Vagina (tissue), 2 donors: ENCODE measurements at regions not wholly inside any gene's neighbourhood (a gene's known extent, or its start where the extent isn't known, plus 50 kb on each side); places are given as distances from the start of the nearest gene placed in this dataset.

Experiments
- DNase-seq, 2 donors: peaks; one replicate each; pipeline ENCODE4 v3.0.0-alpha.2; 2017; ENCODE audit errors: extremely low spot score in 2 of 2
- H3K27ac ChIP-seq: fragments of 200-600 bp; sonication (generic); one replicate; pipeline ENCODE4 v1.5.1; 2019
- H3K27me3 ChIP-seq: fragments of 200-600 bp; sonication (generic); one replicate; pipeline ENCODE4 v1.5.1; 2019
- H3K36me3 ChIP-seq, 2 donors: fragments of 200-600 bp; sonication (generic); one replicate each; pipeline ENCODE4 v1.5.1; 2017 to 2019
- H3K4me1 ChIP-seq: fragments of 200-600 bp; sonication (generic); one replicate; pipeline ENCODE4 v1.5.1; 2019
- H3K4me3 ChIP-seq, 2 donors: fragments of 200-600 bp; sonication (generic); 1 replicate in 1 of 2; 2 replicates in 1 of 2; pipeline ENCODE4 v1.5.1; 2016 to 2019
- H3K9me3 ChIP-seq: fragments of 200-600 bp; sonication (generic); one replicate; pipeline ENCODE4 v1.5.1; 2019
- CTCF ChIP-seq, 3 experiments: fragments of 450-650 bp in 2 of 3; fragments of 200-600 bp in 1 of 3; sonication (generic) in 1 of 3; IDR thresholded peaks; one replicate each; pipeline ENCODE4 v1.5.1; 2017 to 2019; ENCODE audit warnings: antibody characterized with exemption in 3 of 3, mild to moderate bottlenecking in 2 of 3, moderate library complexity in 2 of 3
- POLR2A ChIP-seq, 2 donors: fragments of 450-650 bp; IDR thresholded peaks; one replicate each; pipeline ENCODE4 v1.6.1; 2017; ENCODE audit warnings: antibody characterized with exemption in 2 of 2, mild to moderate bottlenecking in 2 of 2, moderate library complexity in 2 of 2
- POLR2AphosphoS5 ChIP-seq, 2 donors: sonication (generic); formaldehyde crosslinking; IDR thresholded peaks; one replicate each; pipeline ENCODE4 v1.9.0; 2017; ENCODE audit warnings: antibody characterized with exemption in 2 of 2, mild to moderate bottlenecking in 2 of 2, low read depth in 1 of 2; ENCODE audit not compliant: insufficient read depth in 1 of 2
- intact Hi-C: fragments of 100-400 bp; cut with DNase I; formaldehyde crosslinking; loops from one replicate; pipeline ENCODE4 v1.15.1; 2023

GRCh38 chr2:8389431-8390108, 292.3 kb upstream of the ID2 start:
- TF ChIP-seq POLR2AphosphoS5 (IDR thresholded peaks at IDR 0.05; ENCODE audit: insufficient read depth in 1 of 2, low read depth in 1 of 2), result no peak
- no peak for TF ChIP-seq CTCF (IDR thresholded peaks at IDR 0.05)
- TF ChIP-seq POLR2A (IDR thresholded peaks at IDR 0.05), result no peak
- no peaks in the 10 kb centered on the region for H3K36me3 ChIP-seq
- H3K27ac ChIP-seq, result no peak overlapping the region
- H3K4me1 ChIP-seq, result no peaks in the 10 kb centered on the region
- no peaks in the 10 kb centered on the region for H3K9me3 ChIP-seq
- H3K27me3 ChIP-seq, result no peaks in the 10 kb centered on the region
- no peak overlapping the region for H3K4me3 ChIP-seq
- intact Hi-C loops, result no loop called here
- no peak for DNase-seq

- no peaks in the 10 kb centered on the region for H3K27me3 ChIP-seq
- no peak overlapping the region for H3K27ac ChIP-seq
- TF ChIP-seq POLR2A (IDR thresholded peaks at IDR 0.05) (no peak), CTCF (IDR thresholded peaks at IDR 0.05) (no peak), POLR2AphosphoS5 (IDR thresholded peaks at IDR 0.05; ENCODE audit: insufficient read depth in 1 of 2, low read depth in 1 of 2) (no peak)
- H3K4me3 ChIP-seq, result no peak overlapping the region
- H3K36me3 ChIP-seq, result no peaks in the 10 kb centered on the region
- intact Hi-C loops, result no loop called here
- DNase-seq, result peak in 1 of 2 donors; percentile 49
- H3K9me3 ChIP-seq, result no peaks in the 10 kb centered on the region
- H3K4me1 ChIP-seq, result no peaks in the 10 kb centered on the region
Measured at GRCh38 chr2:8391126-8391525, 290.7 kb upstream of the ID2 start.

GRCh38 chr2:8391584-8391983, 290.3 kb upstream of the ID2 start:
- peak in 1 of 2 donors; percentile 95 for DNase-seq
- Histone ChIP-seq H3K9me3 (no peaks in the 10 kb centered on the region), H3K27me3 (no peaks in the 10 kb centered on the region), H3K36me3 (no peaks in the 10 kb centered on the region), H3K4me3 (no peak overlapping the region), H3K4me1 (no peaks in the 10 kb centered on the region), H3K27ac (no peak overlapping the region)
- TF ChIP-seq POLR2A (IDR thresholded peaks at IDR 0.05), result no peak
- TF ChIP-seq POLR2AphosphoS5 (IDR thresholded peaks at IDR 0.05; ENCODE audit: insufficient read depth in 1 of 2, low read depth in 1 of 2), result no peak
- TF ChIP-seq CTCF (IDR thresholded peaks at IDR 0.05), result no peak
- intact Hi-C loops, result no loop called here

DNA sequence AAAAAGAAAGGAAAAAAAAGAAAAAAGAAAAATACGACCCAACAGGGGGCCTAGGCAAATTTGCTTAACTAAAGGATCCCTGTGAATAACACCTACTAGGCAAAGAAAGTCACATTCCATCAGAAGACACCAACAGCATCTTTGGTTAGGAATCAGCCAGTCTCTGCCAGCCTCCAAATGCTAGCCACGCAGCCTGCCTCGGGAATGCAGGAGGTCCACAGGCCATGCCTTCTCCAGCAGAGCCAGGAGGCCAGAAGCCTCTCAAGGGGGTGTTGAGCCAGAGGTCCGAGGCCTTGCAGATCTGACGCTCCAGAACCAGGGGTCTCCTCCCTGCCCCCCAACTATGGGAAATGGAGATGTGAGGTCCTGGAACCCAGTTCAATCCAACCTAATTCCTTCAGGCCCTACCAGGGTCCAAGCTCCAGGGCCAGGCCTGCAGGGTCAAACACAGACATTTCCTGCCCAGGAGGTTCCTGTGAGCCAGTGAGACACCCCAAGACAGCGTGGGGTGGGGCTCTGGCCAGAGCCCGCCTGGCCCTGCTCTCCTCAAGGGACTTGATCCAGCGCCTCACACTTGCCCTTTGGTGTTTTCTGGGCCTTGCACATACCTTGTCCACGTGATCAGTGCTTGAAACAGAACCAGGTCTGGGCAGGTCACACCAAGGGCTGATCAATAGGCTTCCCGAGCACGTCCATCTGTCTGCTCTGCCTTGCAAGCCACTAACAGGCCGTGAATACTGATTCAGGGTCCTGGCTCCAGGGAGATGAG, 289.6 kb upstream of the ID2 start:
- DNase-seq, result peak in 1 of 2 donors; percentile 85
- intact Hi-C loops, result no loop called here
- Histone ChIP-seq H3K27ac (no peak overlapping the region), H3K4me1 (no peaks in the 10 kb centered on the region), H3K9me3 (no peaks in the 10 kb centered on the region), H3K27me3 (no peaks in the 10 kb centered on the region), H3K36me3 (no peaks in the 10 kb centered on the region), H3K4me3 (no peak overlapping the region)
- TF ChIP-seq CTCF (IDR thresholded peaks at IDR 0.05), result no peak
- no peak for TF ChIP-seq POLR2A (IDR thresholded peaks at IDR 0.05)
- no peak for TF ChIP-seq POLR2AphosphoS5 (IDR thresholded peaks at IDR 0.05; ENCODE audit: insufficient read depth in 1 of 2, low read depth in 1 of 2)

GRCh38 chr2:8393506-8393905, 288.4 kb upstream of the ID2 start:
- Histone ChIP-seq H3K36me3 (no peaks in the 10 kb centered on the region), H3K27ac (no peak overlapping the region), H3K4me3 (no peak overlapping the region), H3K9me3 (no peaks in the 10 kb centered on the region), H3K4me1 (no peaks in the 10 kb centered on the region), H3K27me3 (no peaks in the 10 kb centered on the region)
- no peak for TF ChIP-seq POLR2AphosphoS5 (IDR thresholded peaks at IDR 0.05; ENCODE audit: insufficient read depth in 1 of 2, low read depth in 1 of 2)
- TF ChIP-seq POLR2A (IDR thresholded peaks at IDR 0.05), result no peak
- no peak for TF ChIP-seq CTCF (IDR thresholded peaks at IDR 0.05)
- intact Hi-C loops, result no loop called here
- peak in 1 of 2 donors; percentile 34 for DNase-seq
